Stomach (tissue), 4 donors: ENCODE measurements at regions not wholly inside any gene's neighbourhood (a gene's known extent, or its start where the extent isn't known, plus 50 kb on each side); places are given as distances from the start of the nearest gene placed in this dataset.

Experiments used
- CTCF ChIP-seq, 7 experiments: fragments of 450-650 bp in 4 of 7; fragments of 200-600 bp in 3 of 7; sonication (generic) in 3 of 7; IDR thresholded peaks; one replicate each; pipeline ENCODE4 v1.5.1; 2016 to 2019; ENCODE audit warnings: antibody characterized with exemption in 7 of 7, control low read depth in 2 of 7, mild to moderate bottlenecking in 1 of 7
- EP300 ChIP-seq: sonication (generic); formaldehyde crosslinking; IDR thresholded peaks from one replicate; pipeline ENCODE4 v1.6.1; 2017; ENCODE audit warnings: antibody characterized with exemption
- POLR2A ChIP-seq, 4 donors: fragments of 450-650 bp; IDR thresholded peaks; one replicate each; pipeline ENCODE4 v1.6.1; 2016; ENCODE audit warnings: antibody characterized with exemption in 4 of 4, control low read depth in 2 of 4, mild to moderate bottlenecking in 1 of 4, moderate library complexity in 1 of 4
- POLR2AphosphoS5 ChIP-seq, 3 donors: sonication (generic); formaldehyde crosslinking; IDR thresholded peaks; one replicate each; pipeline ENCODE4 v1.6.1; 2016; ENCODE audit warnings: antibody characterized with exemption in 3 of 3

GRCh38 chr10:109624939-109625338 lies 298.4 kb downstream of the XPNPEP1 start:
- TF ChIP-seq CTCF (IDR thresholded peaks at IDR 0.05) (no peak), EP300 (no peak), POLR2A (IDR thresholded peaks at IDR 0.05) (no peak), POLR2AphosphoS5 (IDR thresholded peaks at IDR 0.05) (no peak)
